Panc1 (cell line): ENCODE measurements at regions not wholly inside any gene's neighbourhood (a gene's known extent, or its start where the extent isn't known, plus 50 kb on each side); places are given as distances from the start of the nearest gene placed in this dataset.

Experiments
- ATAC-seq: fragments of 200-7000 bp; cut with Tn5 transposase; 2 replicates; pipeline ENCODE4 v1.9.1; 2020; ENCODE audit warnings: mild to moderate bottlenecking, moderate library complexity
- BruUV-seq: library from RNA; stranded (reverse); fragments of 400-500 nt; replicated peaks from 2 replicates; lab custom pipeline; 2021; lab: Mats Ljungman, UMichigan
- CTCF ChIA-PET: fragments of 300-600 bp; sonication (Branson Sonifier 250); formaldehyde crosslinking; loops from one replicate; lab custom pipeline; 2022; ENCODE audit warnings: antibody characterized with exemption; lab: Charles Lee
- POLR2A ChIA-PET: fragments of 300-600 bp; sonication (Branson Sonifier 250); formaldehyde crosslinking; loops from one replicate; lab custom pipeline; 2022; ENCODE audit warnings: antibody characterized with exemption; lab: Charles Lee
- DNase-seq: peaks from one replicate; pipeline ENCODE4 v3.0.0-alpha.2; 2010; ENCODE audit warnings: low read depth, low spot score
- H3K27ac ChIP-seq: 2 replicates; pipeline ENCODE4 v1.5.1; 2011; ENCODE audit warnings: mild to moderate bottlenecking, low read length, inconsistent platforms
- H3K27me3 ChIP-seq: fragments of 200-500 bp; sonication (Bioruptor generic); 2 replicates; pipeline ENCODE4 v1.6.0; 2014; ENCODE audit warnings: low read length, inconsistent platforms; ENCODE audit not compliant: control insufficient read depth, insufficient read depth
- H3K36me3 ChIP-seq: fragments of 200-500 bp; sonication (Bioruptor generic); 2 replicates; pipeline ENCODE4 v1.5.1; 2014; ENCODE audit warnings: inconsistent platforms, mild to moderate bottlenecking, low read length, moderate library complexity; ENCODE audit not compliant: control insufficient read depth, insufficient read depth
- H3K4me1 ChIP-seq: 2 replicates; pipeline ENCODE4 v1.5.1; 2011; ENCODE audit warnings: inconsistent platforms, mild to moderate bottlenecking, low read length, moderate library complexity; ENCODE audit not compliant: control insufficient read depth, insufficient read depth
- H3K4me3 ChIP-seq, 2 experiments: 2 replicates each; pipeline ENCODE4 v1.5.1; 2011 to 2012; ENCODE audit warnings: low read depth in 2 of 2, low read length in 2 of 2, mild to moderate bottlenecking in 2 of 2, inconsistent platforms in 1 of 2, moderate library complexity in 1 of 2
- H3K9me3 ChIP-seq: fragments of 200-500 bp; sonication (Bioruptor generic); 2 replicates; pipeline ENCODE4 v1.5.1; 2014; ENCODE audit warnings: low read depth, mild to moderate bottlenecking, inconsistent platforms, low read length, moderate library complexity; ENCODE audit not compliant: control insufficient read depth, insufficient read depth
- CTCF ChIP-seq: fragments of 450-650 bp; IDR thresholded peaks from 2 replicates; pipeline ENCODE4 v1.5.1; 2017; ENCODE audit warnings: mild to moderate bottlenecking
- POLR2AphosphoS5 ChIP-seq: IDR thresholded peaks from 2 replicates; pipeline ENCODE4 v1.6.1; 2012; ENCODE audit warnings: mild to moderate bottlenecking, low read depth, low read length, moderate library complexity
- REST ChIP-seq, 2 experiments: IDR thresholded peaks; 2 replicates each; pipeline ENCODE4 v1.6.1; 2011 to 2012; ENCODE audit warnings: low read depth in 2 of 2, control low read depth in 1 of 2, low read length in 1 of 2, mild to moderate bottlenecking in 1 of 2, moderate library complexity in 1 of 2; ENCODE audit not compliant: insufficient read depth in 1 of 2
- TCF7L2 ChIP-seq: IDR thresholded peaks from 2 replicates; pipeline ENCODE4 v1.6.1; 2011; ENCODE audit warnings: mild to moderate bottlenecking, low read depth, low read length, inconsistent platforms
- in situ Hi-C: cut with HindIII; loops from 2 replicates; pipeline ENCODE4 v1.10.0; 2016; ENCODE audit warnings: low sequenced_read_pairs, low pct_unique_long_range_greater_than_20kb
- intact Hi-C: fragments of 100-400 bp; cut with micrococcal nuclease; formaldehyde crosslinking; loops from one replicate; pipeline ENCODE4 v1.10.0; 2022; ENCODE audit not compliant: unreplicated experiment

- TF ChIP-seq POLR2AphosphoS5, result no peak
- TF ChIP-seq REST (IDR thresholded peaks at IDR 0.05; ENCODE audit: insufficient read depth in 1 of 2, low read depth in 2 of 2, low read length in 1 of 2), result no peak
- TF ChIP-seq TCF7L2, result 0 out of 2 replicates have a peak, but pooled peaks have one; percentile 21
- no peak for ATAC-seq
- DNase-seq, result no peak
- Histone ChIP-seq H3K27ac (peak overlapping the region; percentile 96), H3K4me3 (peak overlapping the region in 1 of 2 experiments; percentile 58; a peak in 2 of 4 replicates), H3K4me1 (peaks cover 41% of the 10 kb centered on the region), H3K9me3 (no peaks in the 10 kb centered on the region), H3K36me3 (peaks cover 2% of the 10 kb centered on the region; the same call in 1 of the 2 replicates), H3K27me3 (no peaks in the 10 kb centered on the region)
- BruUV-seq, result no TSS peak
- ChIA-PET CTCF (interaction anchor here (0.6 kb wide), 1 partner anchor 124 kb away, joined by 4 read pairs; no protein-coding TSS in a partner anchor), POLR2A (interaction anchor here (0.6 kb wide), 1 partner anchor 393 kb away, joined by 3 read pairs; no protein-coding TSS in a partner anchor)
- in situ Hi-C loops (no loop called here), intact Hi-C loops (no loop called here)
Measured at GRCh38 chr5:88664645-88665044, 218.3 kb downstream of the MEF2C start.

GRCh38 chr5:88663793-88664216 is 219.2 kb downstream of the MEF2C start:
- intact Hi-C loops (no loop called here), in situ Hi-C loops (no loop called here)
- peaks cover 36% of the 10 kb centered on the region for H3K4me1 ChIP-seq
- no peaks in the 10 kb centered on the region for H3K27me3 ChIP-seq
- DNase-seq (no peak), ATAC-seq (no peak)
- CTCF ChIA-PET, result no interaction called here
- TF ChIP-seq CTCF (no peak), POLR2AphosphoS5 (no peak), REST (IDR thresholded peaks at IDR 0.05; ENCODE audit: insufficient read depth in 1 of 2, low read depth in 2 of 2, low read length in 1 of 2) (no peak)
- no TSS peak for BruUV-seq
- H3K4me3 ChIP-seq, result peak overlapping the region; percentile 12 to 28; a peak in 3 of 4 replicates
- peaks cover under 1% of the 10 kb centered on the region; the same call in 1 of the 2 replicates for H3K36me3 ChIP-seq
- H3K27ac ChIP-seq, result peak overlapping the region; percentile 96
- H3K9me3 ChIP-seq, result no peaks in the 10 kb centered on the region
- POLR2A ChIA-PET, result no interaction called here
